CD4-positive, alpha-beta memory T cell (primary cell): ENCODE measurements at regions not wholly inside any gene's neighbourhood (a gene's known extent, or its start where the extent isn't known, plus 50 kb on each side); places are given as distances from the start of the nearest gene placed in this dataset.

ENCODE experiments used
- CTCF ChIA-PET: fragments of 350-600 bp; sonication (Branson Sonifier 250); formaldehyde crosslinking; loops from one replicate; lab custom pipeline; 2021; ENCODE audit warnings: inconsistent platforms; ENCODE audit not compliant: partially characterized antibody; lab: Charles Lee
- POLR2A ChIA-PET: fragments of 350-600 bp; sonication (Branson Sonifier 250); formaldehyde crosslinking; loops from one replicate; lab custom pipeline; 2021; ENCODE audit not compliant: partially characterized antibody; lab: Charles Lee
- DNase-seq, 5 donors: peaks; one replicate each; pipeline versions ENCODE4 v3.0.0 to v3.0.0-alpha.2; 2020 to 2022; ENCODE audit warnings: mixed read lengths in 1 of 5
- H3K27ac ChIP-seq: one replicate; pipeline ENCODE4 v1.7.0; 2013; ENCODE audit warnings: low read depth, low read length
- H3K27me3 ChIP-seq: 2 replicates; pipeline ENCODE4 v1.7.0; 2013; ENCODE audit warnings: mild to moderate bottlenecking, low read length, moderate library complexity; ENCODE audit not compliant: insufficient read depth
- H3K36me3 ChIP-seq: 2 replicates; pipeline ENCODE4 v1.7.0; 2013; ENCODE audit warnings: mild to moderate bottlenecking, low read length, moderate library complexity; ENCODE audit not compliant: insufficient read depth
- H3K4me1 ChIP-seq: 2 replicates; pipeline ENCODE4 v1.7.0; 2013; ENCODE audit warnings: mild to moderate bottlenecking, low read length, moderate library complexity; ENCODE audit not compliant: insufficient read depth
- H3K4me3 ChIP-seq, 2 donors: one replicate each; pipeline ENCODE4 v1.7.0; 2013; ENCODE audit warnings: low read length in 2 of 2, mild to moderate bottlenecking in 1 of 2
- H3K9me3 ChIP-seq, 2 donors: one replicate each; pipeline ENCODE4 v1.7.0; 2013; ENCODE audit warnings: low read length in 2 of 2, control low read depth in 1 of 2; ENCODE audit not compliant: control insufficient read depth in 1 of 2
- H3K27ac Mint-ChIP-seq, 7 donors: one replicate each; pipeline ENCODE4 v1.8.0; 2020 to 2021; ENCODE audit warnings: mixed read lengths in 7 of 7, mild to moderate bottlenecking in 6 of 7, inconsistent platforms in 3 of 7, moderate library complexity in 3 of 7
- H3K27me3 Mint-ChIP-seq, 2 donors: one replicate each; pipeline ENCODE4 v1.8.0; 2020 to 2021; ENCODE audit warnings: mixed read lengths in 2 of 2
- H3K36me3 Mint-ChIP-seq, 2 donors: one replicate each; pipeline ENCODE4 v1.8.0; 2020 to 2021; ENCODE audit warnings: mixed read lengths in 2 of 2, inconsistent platforms in 1 of 2, mild to moderate bottlenecking in 1 of 2
- H3K4me1 Mint-ChIP-seq, 4 donors: one replicate each; pipeline ENCODE4 v1.8.0; 2020 to 2021; ENCODE audit warnings: mixed read lengths in 4 of 4, mild to moderate bottlenecking in 1 of 4
- H3K4me3 Mint-ChIP-seq, 8 donors: one replicate each; pipeline ENCODE4 v1.8.0; 2020 to 2021; ENCODE audit warnings: mixed read lengths in 8 of 8, mild to moderate bottlenecking in 7 of 8, moderate library complexity in 6 of 8, inconsistent platforms in 3 of 8
- H3K9me3 Mint-ChIP-seq, 8 donors: one replicate each; pipeline ENCODE4 v1.8.0; 2020 to 2021; ENCODE audit warnings: mixed read lengths in 8 of 8, mild to moderate bottlenecking in 5 of 8, inconsistent platforms in 3 of 8, moderate library complexity in 1 of 8
- intact Hi-C: fragments of 100-400 bp; cut with micrococcal nuclease; formaldehyde crosslinking; loops from one replicate; pipeline ENCODE4 v1.15.1; 2023

DNA sequence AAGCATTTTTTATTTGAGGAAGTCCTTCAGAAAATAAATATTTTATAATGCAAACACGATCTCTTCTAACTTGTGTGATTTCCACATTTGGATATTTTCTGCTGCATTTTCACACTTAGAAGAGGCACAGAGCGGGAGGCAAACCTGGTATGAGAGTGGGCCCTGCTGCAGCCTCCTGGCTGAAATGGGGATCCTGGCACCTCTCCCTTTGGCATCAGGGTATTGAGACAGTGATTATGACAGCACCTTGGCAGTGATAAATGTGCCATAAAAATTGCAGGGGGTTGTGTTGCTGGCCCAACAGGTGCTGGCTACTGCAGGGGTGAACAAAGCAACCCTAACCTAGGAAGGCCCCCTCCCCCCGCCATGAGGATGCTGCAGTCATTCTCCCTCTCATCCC, 128.6 kb downstream of the TSN start:
- POLR2A ChIA-PET, result no interaction called here
- Histone ChIP-seq H3K27me3 (no peaks in the 10 kb centered on the region), H3K36me3 (no peaks in the 10 kb centered on the region), H3K4me1 (no peaks in the 10 kb centered on the region), H3K4me3 (no peak overlapping the region), H3K9me3 (no peaks in the 10 kb centered on the region), H3K27ac (no peak overlapping the region)
- no peaks in the 10 kb centered on the region for H3K36me3 Mint-ChIP-seq
- CTCF ChIA-PET, result no interaction called here
- no peak overlapping the region for H3K4me3 Mint-ChIP-seq
- intact Hi-C loops, result no loop called here
- no peak for DNase-seq
- H3K27me3 Mint-ChIP-seq, result peaks cover 15 to 22% of the 10 kb centered on the region in 2 donors
- peaks cover 0 to 4% (median 0%) of the 10 kb centered on the region in 8 donors for H3K9me3 Mint-ChIP-seq
- H3K27ac Mint-ChIP-seq, result no peak overlapping the region
- H3K4me1 Mint-ChIP-seq, result no peaks in the 10 kb centered on the region

DNA sequence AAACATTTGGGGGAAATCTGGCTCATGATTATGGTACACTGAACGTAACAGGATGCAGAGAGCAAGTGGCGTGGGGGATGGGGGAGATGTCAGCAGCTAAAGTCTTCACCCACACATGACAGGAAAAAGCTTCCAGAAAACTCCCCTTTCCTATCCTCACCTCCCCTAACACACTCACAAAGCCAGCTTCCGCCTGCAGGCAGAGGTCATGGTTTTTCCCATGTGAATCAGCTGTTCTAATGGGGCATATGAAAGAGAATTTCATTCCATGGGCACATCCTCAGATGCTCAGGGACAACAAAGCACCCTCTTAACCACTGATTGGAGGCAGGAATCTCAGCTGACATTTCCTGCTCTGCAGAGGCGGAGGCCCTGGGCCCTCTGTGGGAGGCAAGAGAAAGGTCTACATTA, 129.1 kb downstream of the TSN start:
- Mint-ChIP-seq H3K4me3 (no peak overlapping the region), H3K27me3 (peaks cover 17 to 22% of the 10 kb centered on the region in 2 donors)
- POLR2A ChIA-PET, result no interaction called here

DNA sequence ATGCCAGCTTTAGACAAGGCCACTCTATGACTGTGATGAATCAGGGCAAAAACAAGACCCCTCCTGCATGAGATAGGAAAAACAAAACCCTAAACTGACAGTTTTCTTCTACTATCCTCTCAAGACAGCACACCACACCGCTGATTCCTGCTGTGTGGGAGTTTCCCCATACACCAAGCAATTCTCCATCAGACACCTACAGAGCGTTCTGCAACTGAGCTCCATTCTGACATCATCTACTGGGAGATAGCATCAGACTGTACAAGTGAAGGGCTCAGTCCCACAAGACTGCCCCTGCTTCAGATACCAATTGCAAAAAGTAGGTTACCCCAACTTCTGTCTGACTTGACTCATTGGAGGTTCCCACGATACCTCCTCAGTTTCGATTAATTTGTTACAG, 130.6 kb downstream of the TSN start:
- Histone ChIP-seq H3K4me3 (no peak overlapping the region), H3K9me3 (no peaks in the 10 kb centered on the region), H3K36me3 (no peaks in the 10 kb centered on the region), H3K4me1 (no peaks in the 10 kb centered on the region), H3K27me3 (no peaks in the 10 kb centered on the region), H3K27ac (no peak overlapping the region)
- H3K4me1 Mint-ChIP-seq, result peaks cover 0 to 3% (median 0%) of the 10 kb centered on the region in 4 donors
- no peak overlapping the region for H3K27ac Mint-ChIP-seq
- CTCF ChIA-PET, result no interaction called here
- peaks cover 17 to 19% of the 10 kb centered on the region in 2 donors for H3K27me3 Mint-ChIP-seq
- no peaks in the 10 kb centered on the region for H3K36me3 Mint-ChIP-seq
- DNase-seq, result no peak
- no peak overlapping the region for H3K4me3 Mint-ChIP-seq
- H3K9me3 Mint-ChIP-seq, result peaks cover 0 to 2% (median 0%) of the 10 kb centered on the region in 8 donors
- POLR2A ChIA-PET, result no interaction called here
- intact Hi-C loops, result no loop called here

More for the DNA sequence above, 129.1 kb downstream of the TSN start:
- Histone ChIP-seq H3K36me3 (no peaks in the 10 kb centered on the region), H3K27me3 (no peaks in the 10 kb centered on the region), H3K9me3 (no peaks in the 10 kb centered on the region), H3K4me1 (no peaks in the 10 kb centered on the region), H3K27ac (no peak overlapping the region), H3K4me3 (no peak overlapping the region)
- intact Hi-C loops, result no loop called here
- H3K4me1 Mint-ChIP-seq, result no peaks in the 10 kb centered on the region
- no peak overlapping the region for H3K27ac Mint-ChIP-seq
- no peaks in the 10 kb centered on the region for H3K36me3 Mint-ChIP-seq
- no peak for DNase-seq
- CTCF ChIA-PET, result no interaction called here
- H3K9me3 Mint-ChIP-seq, result peaks cover 0 to 4% (median 0%) of the 10 kb centered on the region in 8 donors

DNA sequence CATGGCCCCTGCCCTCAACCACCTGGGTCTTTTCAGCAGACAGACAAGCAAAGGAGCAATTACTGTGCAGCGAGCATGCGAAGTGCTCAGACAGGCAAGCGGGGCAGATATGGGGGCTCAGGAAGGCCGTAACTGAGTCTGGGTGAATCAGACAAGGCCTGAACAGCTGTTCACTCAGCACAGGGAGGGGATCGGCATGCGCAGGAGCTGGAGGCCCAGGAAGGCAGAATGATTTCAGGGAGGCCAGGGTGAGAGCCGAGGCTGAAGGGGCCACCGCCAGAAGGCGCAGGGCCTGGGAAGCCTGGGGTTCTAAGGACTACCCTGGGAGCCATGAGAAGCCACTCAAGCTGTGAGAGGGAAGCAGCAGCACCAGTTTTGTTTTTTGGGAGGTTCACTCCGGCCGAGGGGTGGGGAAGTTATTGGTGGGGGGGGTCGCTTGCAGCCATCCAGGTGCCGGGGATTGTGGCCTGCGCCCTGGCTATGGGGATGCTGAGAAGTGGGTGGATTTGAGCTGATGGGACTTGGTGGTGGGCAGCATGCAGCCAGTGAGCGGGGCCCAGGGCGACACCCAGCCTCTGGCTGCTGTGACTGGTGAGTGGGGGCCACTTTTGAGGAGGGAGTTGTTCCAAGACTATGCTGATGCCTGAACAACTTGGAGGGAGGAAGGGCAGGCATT, 132.2 kb downstream of the TSN start:
- Histone ChIP-seq H3K27me3 (no peaks in the 10 kb centered on the region), H3K9me3 (no peaks in the 10 kb centered on the region), H3K27ac (no peak overlapping the region), H3K4me3 (no peak overlapping the region), H3K36me3 (no peaks in the 10 kb centered on the region), H3K4me1 (no peaks in the 10 kb centered on the region)
- intact Hi-C loops, result no loop called here
- peaks cover 12 to 17% of the 10 kb centered on the region in 2 donors for H3K27me3 Mint-ChIP-seq
- ChIA-PET CTCF (no interaction called here), POLR2A (no interaction called here)
- peaks cover 0 to 3% (median 0%) of the 10 kb centered on the region in 4 donors for H3K4me1 Mint-ChIP-seq
- no peak overlapping the region for H3K4me3 Mint-ChIP-seq
- H3K9me3 Mint-ChIP-seq, result peaks cover 0 to 2% (median 0%) of the 10 kb centered on the region in 8 donors
- no peak for DNase-seq
- H3K27ac Mint-ChIP-seq, result no peak overlapping the region
- no peaks in the 10 kb centered on the region for H3K36me3 Mint-ChIP-seq

DNA sequence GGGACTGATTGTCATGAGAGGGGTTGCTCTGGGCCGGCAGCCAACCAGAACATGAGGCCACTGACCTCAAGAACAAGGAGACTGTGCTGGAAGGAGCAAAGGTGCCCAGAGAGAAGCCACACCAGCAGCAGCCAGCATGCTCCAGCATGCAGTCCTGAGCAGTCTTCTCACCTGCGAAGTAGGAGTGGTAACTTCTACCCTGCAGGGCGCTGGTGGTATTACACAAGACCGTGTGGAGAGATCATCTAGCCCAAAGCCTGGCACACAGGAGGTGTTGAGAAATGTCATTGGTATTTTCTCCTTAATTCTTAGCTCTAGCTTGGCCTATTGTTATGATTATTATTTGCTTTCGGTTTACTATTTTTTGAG, 132.7 kb downstream of the TSN start:
- Histone ChIP-seq H3K27ac (no peak overlapping the region), H3K4me3 (no peak overlapping the region), H3K9me3 (no peaks in the 10 kb centered on the region), H3K36me3 (no peaks in the 10 kb centered on the region), H3K4me1 (no peaks in the 10 kb centered on the region), H3K27me3 (no peaks in the 10 kb centered on the region)
- intact Hi-C loops, result no loop called here
- ChIA-PET POLR2A (no interaction called here), CTCF (no interaction called here)
- peaks cover 0 to 2% (median 0%) of the 10 kb centered on the region in 8 donors for H3K9me3 Mint-ChIP-seq
- peaks cover 0 to 3% (median 0%) of the 10 kb centered on the region in 4 donors for H3K4me1 Mint-ChIP-seq
- DNase-seq, result no peak
- H3K27me3 Mint-ChIP-seq, result peaks cover 11 to 15% of the 10 kb centered on the region in 2 donors
- H3K27ac Mint-ChIP-seq, result no peak overlapping the region
- no peak overlapping the region for H3K4me3 Mint-ChIP-seq
- no peaks in the 10 kb centered on the region for H3K36me3 Mint-ChIP-seq

DNA sequence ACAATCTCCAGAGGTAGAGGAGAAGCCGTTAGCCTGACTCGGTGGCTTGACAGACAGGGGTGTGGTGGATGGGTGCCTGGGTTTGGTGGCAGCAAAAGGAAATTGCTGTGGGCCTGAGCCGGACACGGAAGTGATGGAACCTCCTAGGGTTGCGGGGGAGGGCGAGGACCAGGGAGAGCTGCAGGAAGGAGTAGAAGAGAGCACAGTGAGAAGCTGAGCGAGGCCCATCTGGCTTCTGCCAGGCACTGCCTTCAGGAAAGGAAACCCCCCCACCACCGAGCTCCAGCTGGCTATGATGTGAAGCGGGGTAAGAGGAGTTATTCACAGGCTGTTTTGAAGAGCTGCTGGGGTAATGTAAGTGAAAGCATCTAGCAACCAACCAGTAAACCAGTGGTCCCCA, 134.6 kb downstream of the TSN start:
- Histone ChIP-seq H3K4me3 (no peak overlapping the region), H3K27ac (no peak overlapping the region), H3K9me3 (no peaks in the 10 kb centered on the region), H3K4me1 (no peaks in the 10 kb centered on the region), H3K36me3 (no peaks in the 10 kb centered on the region), H3K27me3 (no peaks in the 10 kb centered on the region)
- Mint-ChIP-seq H3K4me3 (no peak overlapping the region), H3K27me3 (peaks cover 11 to 13% of the 10 kb centered on the region in 2 donors), H3K4me1 (peaks cover 0 to 3% (median 0%) of the 10 kb centered on the region in 4 donors), H3K9me3 (no peaks in the 10 kb centered on the region), H3K27ac (no peak overlapping the region), H3K36me3 (no peaks in the 10 kb centered on the region)
- intact Hi-C loops, result no loop called here
- DNase-seq, result no peak
- ChIA-PET POLR2A (no interaction called here), CTCF (no interaction called here)

DNA sequence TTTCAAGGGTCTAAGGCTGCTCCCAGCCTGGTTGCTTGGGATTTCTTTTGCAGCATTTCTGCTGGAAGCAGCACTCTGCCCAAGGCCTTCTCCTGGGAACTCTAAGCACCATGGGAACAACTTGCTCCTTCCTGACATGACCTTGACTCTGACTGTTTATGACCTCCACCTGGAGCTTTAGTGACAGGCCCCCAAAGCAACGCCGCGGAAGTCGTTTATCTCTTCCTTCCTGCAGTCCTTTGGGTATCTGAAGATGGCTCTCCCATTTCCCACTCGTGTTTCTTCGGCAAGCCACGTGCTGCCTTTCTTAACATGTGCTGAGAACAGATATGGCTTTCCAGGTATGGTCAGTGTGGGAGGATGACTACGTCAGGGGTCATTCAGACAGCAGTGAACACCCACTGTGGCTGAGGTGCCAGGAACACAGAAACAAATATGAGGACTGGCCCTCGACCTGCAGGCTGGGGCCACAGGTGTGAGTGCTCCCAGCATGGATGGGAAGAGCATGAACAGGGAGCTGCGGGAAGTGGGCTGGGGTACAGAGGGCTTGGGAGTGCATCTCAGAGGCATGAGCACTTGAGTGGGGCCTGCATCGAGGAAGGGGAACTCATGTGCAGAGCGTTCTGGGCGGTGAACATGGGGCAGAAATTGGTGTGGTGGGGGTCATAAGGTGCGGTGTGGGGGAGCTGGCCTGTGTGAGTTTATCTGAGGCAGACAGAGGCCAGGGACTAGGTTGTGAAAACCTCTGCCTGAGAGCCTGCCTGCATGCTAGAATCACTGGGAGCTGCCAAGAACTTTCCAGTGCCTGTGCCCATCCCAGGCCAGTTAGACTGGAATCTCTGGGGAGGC, 140.5 kb downstream of the TSN start:
- Histone ChIP-seq H3K27me3 (no peaks in the 10 kb centered on the region), H3K36me3 (no peaks in the 10 kb centered on the region), H3K27ac (no peak overlapping the region), H3K4me3 (no peak overlapping the region), H3K9me3 (no peaks in the 10 kb centered on the region), H3K4me1 (no peaks in the 10 kb centered on the region)
- Mint-ChIP-seq H3K36me3 (no peaks in the 10 kb centered on the region), H3K27me3 (peaks cover 2 to 14% of the 10 kb centered on the region in 2 donors), H3K4me3 (no peak overlapping the region), H3K9me3 (no peaks in the 10 kb centered on the region), H3K4me1 (no peaks in the 10 kb centered on the region), H3K27ac (no peak overlapping the region)
- CTCF ChIA-PET, result no interaction called here
- no peak for DNase-seq
- POLR2A ChIA-PET, result no interaction called here
- intact Hi-C loops, result no loop called here
